Left ventricle myocardium inferior (tissue), 1 donor: ENCODE measurements at regions not wholly inside any gene's neighbourhood (a gene's known extent, or its start where the extent isn't known, plus 50 kb on each side); places are given as distances from the start of the nearest gene placed in this dataset.

Experiments
- DNase-seq: peaks from one replicate; pipeline ENCODE4 v3.0.0-alpha.2; 2020
- H3K27ac ChIP-seq: fragments of 200-600 bp; replicated peaks from 2 replicates; pipeline ENCODE4 v1.8.0; 2021
- H3K27me3 ChIP-seq: fragments of 200-600 bp; 2 replicates; pipeline ENCODE4 v1.8.0; 2021; ENCODE audit warnings: low read depth
- H3K36me3 ChIP-seq: fragments of 200-600 bp; 2 replicates; pipeline ENCODE4 v1.8.0; 2021
- H3K4me1 ChIP-seq: fragments of 200-600 bp; 2 replicates; pipeline ENCODE4 v1.8.0; 2021
- H3K4me3 ChIP-seq: fragments of 200-600 bp; 2 replicates; pipeline ENCODE4 v1.8.0; 2021; ENCODE audit warnings: mild to moderate bottlenecking, moderate library complexity
- H3K9me3 ChIP-seq: fragments of 200-600 bp; replicated peaks from 2 replicates; pipeline ENCODE4 v1.8.0; 2021
- intact Hi-C: fragments of 100-400 bp; cut with micrococcal nuclease; formaldehyde crosslinking; loops from one replicate; pipeline ENCODE4 v1.11.0; 2022
- TF ChIP-seq, protein P1 (sequence below): fragments of 200-600 bp; IDR thresholded peaks from 2 replicates; pipeline ENCODE4 v1.8.0; 2021; ENCODE audit warnings: antibody characterized with exemption, mild to moderate bottlenecking, borderline replicate concordance
- donor health status: DM: no; HTN: yes; CAD: no; lungs with severe emphysema.

DNA sequence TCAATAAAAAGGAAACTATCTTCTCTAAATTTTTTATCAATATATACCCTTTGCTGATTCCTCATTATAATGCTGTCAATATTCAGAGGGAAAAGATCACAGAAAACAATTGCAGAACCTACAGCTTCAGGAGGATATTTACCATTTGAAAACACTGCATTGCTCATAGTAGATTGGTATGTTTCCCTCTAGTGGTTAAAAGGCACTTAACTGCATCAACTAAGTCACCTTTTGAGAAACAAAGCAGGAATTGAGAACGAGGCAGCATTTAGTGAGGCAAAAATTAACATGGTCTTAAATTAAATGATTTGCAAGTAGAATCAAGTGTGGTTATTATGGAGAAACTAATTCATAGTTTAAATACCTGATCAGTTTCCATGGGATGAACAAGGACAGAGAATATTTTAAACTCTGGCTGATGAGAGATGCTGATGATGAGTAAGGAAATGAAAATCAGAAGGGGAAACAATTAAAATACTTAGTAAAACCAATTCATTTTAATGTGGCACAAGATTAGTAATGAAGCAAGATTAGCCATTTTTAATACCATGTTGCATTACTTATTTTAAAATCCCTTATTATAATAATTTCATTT lies 642.1 kb downstream of the EPHA7 start:
- H3K36me3 ChIP-seq, result no peaks in the 10 kb centered on the region
- intact Hi-C loops, result no loop called here
- no peak for DNase-seq
- no peaks in the 10 kb centered on the region for H3K9me3 ChIP-seq
- H3K4me1 ChIP-seq, result no peaks in the 10 kb centered on the region
- no peak overlapping the region for H3K4me3 ChIP-seq
- TF ChIP-seq, protein P1, sequence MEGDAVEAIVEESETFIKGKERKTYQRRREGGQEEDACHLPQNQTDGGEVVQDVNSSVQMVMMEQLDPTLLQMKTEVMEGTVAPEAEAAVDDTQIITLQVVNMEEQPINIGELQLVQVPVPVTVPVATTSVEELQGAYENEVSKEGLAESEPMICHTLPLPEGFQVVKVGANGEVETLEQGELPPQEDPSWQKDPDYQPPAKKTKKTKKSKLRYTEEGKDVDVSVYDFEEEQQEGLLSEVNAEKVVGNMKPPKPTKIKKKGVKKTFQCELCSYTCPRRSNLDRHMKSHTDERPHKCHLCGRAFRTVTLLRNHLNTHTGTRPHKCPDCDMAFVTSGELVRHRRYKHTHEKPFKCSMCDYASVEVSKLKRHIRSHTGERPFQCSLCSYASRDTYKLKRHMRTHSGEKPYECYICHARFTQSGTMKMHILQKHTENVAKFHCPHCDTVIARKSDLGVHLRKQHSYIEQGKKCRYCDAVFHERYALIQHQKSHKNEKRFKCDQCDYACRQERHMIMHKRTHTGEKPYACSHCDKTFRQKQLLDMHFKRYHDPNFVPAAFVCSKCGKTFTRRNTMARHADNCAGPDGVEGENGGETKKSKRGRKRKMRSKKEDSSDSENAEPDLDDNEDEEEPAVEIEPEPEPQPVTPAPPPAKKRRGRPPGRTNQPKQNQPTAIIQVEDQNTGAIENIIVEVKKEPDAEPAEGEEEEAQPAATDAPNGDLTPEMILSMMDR, result peak; percentile 58
- no peak overlapping the region for H3K27ac ChIP-seq
- no peaks in the 10 kb centered on the region for H3K27me3 ChIP-seq

DNA sequence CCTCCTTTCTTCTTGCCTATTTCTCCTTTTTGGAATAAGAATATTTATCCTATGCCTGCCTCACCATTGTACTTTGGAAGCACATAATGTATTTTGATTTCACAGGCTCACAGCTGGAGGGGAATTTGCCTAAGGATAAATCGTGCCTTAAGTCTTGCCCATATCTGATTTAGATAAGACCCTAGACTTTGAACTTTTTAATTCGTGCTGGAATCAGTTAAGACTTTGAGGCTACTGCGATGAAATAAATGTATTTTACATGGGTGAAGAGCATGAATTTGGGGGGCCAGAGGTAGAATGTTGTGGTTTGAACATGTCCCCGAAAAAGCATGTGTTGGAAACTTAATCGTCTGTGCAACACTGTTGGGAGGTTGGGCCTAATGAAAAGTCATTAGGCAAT lies 648.8 kb downstream of the EPHA7 start:
- DNase-seq, result no peak
- H3K27ac ChIP-seq, result no peak overlapping the region
- H3K36me3 ChIP-seq, result no peaks in the 10 kb centered on the region
- no peaks in the 10 kb centered on the region for H3K9me3 ChIP-seq
- H3K4me3 ChIP-seq, result no peak overlapping the region
- TF ChIP-seq, protein P1, result no peak
- H3K27me3 ChIP-seq, result no peaks in the 10 kb centered on the region
- intact Hi-C loops, result no loop called here
- H3K4me1 ChIP-seq, result no peaks in the 10 kb centered on the region

DNA sequence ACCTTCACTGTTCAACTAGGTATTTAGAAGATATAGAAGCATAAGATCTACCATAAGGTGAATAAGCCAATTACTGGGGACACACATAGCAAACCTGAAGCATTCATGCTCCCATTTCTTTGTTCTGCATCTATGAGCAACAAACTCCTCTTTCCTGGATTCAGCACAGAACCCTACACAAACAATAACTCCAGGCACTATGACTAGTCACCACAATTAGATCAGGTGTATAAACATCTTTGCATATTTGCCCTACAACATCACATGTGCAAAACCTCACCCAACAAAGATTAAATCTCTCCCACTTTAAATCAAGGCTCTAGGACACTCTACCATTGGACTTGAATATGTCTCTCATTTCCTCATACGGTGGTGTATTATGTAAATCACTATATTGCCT lies 652.3 kb downstream of the EPHA7 start:
- intact Hi-C loops, result no loop called here

DNA sequence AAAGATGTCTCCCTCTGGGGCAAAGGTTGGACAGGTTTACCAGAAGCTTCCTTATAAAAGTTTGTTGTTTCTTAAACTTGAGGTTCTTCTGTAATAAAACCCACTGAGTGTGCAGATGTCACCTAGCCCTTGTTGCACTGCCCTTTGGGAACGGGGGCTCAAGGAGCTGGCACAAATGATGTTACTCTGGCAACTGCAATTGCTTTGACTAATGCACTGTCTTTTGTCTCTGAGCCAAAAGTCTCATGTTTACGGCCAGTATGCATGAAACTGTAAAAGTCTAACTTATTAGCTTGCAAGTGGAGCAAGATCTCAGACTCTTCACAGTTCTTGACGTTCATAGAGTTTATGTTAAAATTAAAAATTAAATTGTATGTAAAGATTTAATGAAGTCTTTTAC lies 655.7 kb downstream of the EPHA7 start:
- TF ChIP-seq, protein P1, result no peak
- intact Hi-C loops, result no loop called here
- Histone ChIP-seq H3K4me1 (no peaks in the 10 kb centered on the region), H3K27me3 (no peaks in the 10 kb centered on the region), H3K4me3 (no peak overlapping the region), H3K36me3 (no peaks in the 10 kb centered on the region), H3K9me3 (no peaks in the 10 kb centered on the region), H3K27ac (no peak overlapping the region)
- DNase-seq, result no peak

More for the DNA sequence above, 652.3 kb downstream of the EPHA7 start:
- DNase-seq, result no peak
- Histone ChIP-seq H3K4me1 (no peaks in the 10 kb centered on the region), H3K36me3 (no peaks in the 10 kb centered on the region), H3K27ac (no peak overlapping the region), H3K4me3 (no peak overlapping the region), H3K27me3 (no peaks in the 10 kb centered on the region), H3K9me3 (no peaks in the 10 kb centered on the region)
- TF ChIP-seq, protein P1, result no peak

DNA sequence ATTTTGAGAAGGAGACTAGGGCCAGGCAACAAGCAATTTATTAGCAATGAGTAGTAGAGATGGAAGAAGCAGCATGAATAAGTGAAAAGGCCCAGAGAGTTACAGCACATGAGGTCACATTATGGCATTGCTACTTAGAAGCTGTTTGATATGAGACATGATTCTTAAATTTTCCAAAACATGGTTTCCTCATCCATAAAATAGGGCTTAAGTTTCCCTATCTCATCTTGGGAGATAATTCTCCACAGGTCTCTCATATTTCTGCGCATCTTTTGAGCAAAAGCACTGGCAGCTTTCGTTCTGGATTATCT lies 656.1 kb downstream of the EPHA7 start:
- TF ChIP-seq, protein P1, result no peak
- DNase-seq, result no peak
- no peaks in the 10 kb centered on the region for H3K9me3 ChIP-seq
- no peaks in the 10 kb centered on the region for H3K36me3 ChIP-seq
- H3K27ac ChIP-seq, result no peak overlapping the region
- H3K27me3 ChIP-seq, result no peaks in the 10 kb centered on the region
- H3K4me3 ChIP-seq, result no peak overlapping the region
- no peaks in the 10 kb centered on the region for H3K4me1 ChIP-seq
- intact Hi-C loops, result no loop called here
